Glutamatergic neuron (in vitro differentiated cells): ENCODE measurements at regions not wholly inside any gene's neighbourhood (a gene's known extent, or its start where the extent isn't known, plus 50 kb on each side); places are given as distances from the start of the nearest gene placed in this dataset.
"Not testable (repeated sequence)": the region's sequence is repeated elsewhere in the genome, so short reads cannot be mapped to it uniquely, and the experiment has no call there.

Experiments
- DNase-seq: peaks from one replicate; pipeline ENCODE4 v3.0.0; 2022
- H3K27ac Mint-ChIP-seq: one replicate; pipeline ENCODE4 v1.8.0; 2020; ENCODE audit warnings: mild to moderate bottlenecking, mixed read lengths, inconsistent platforms; ENCODE audit not compliant: unreplicated experiment
- H3K27me3 Mint-ChIP-seq: one replicate; pipeline ENCODE4 v1.8.0; 2020; ENCODE audit warnings: mild to moderate bottlenecking, moderate library complexity, mixed read lengths, inconsistent platforms; ENCODE audit not compliant: unreplicated experiment
- H3K36me3 Mint-ChIP-seq: one replicate; pipeline ENCODE4 v1.8.0; 2020; ENCODE audit warnings: mild to moderate bottlenecking, mixed read lengths, inconsistent platforms; ENCODE audit not compliant: unreplicated experiment
- H3K4me1 Mint-ChIP-seq: one replicate; pipeline ENCODE4 v1.8.0; 2020; ENCODE audit warnings: mild to moderate bottlenecking, low read depth, mixed read lengths, inconsistent platforms; ENCODE audit not compliant: unreplicated experiment
- H3K4me3 Mint-ChIP-seq: one replicate; pipeline ENCODE4 v1.8.0; 2020; ENCODE audit warnings: mild to moderate bottlenecking, mixed read lengths, inconsistent platforms; ENCODE audit not compliant: unreplicated experiment
- H3K9me3 Mint-ChIP-seq: one replicate; pipeline ENCODE4 v1.8.0; 2020; ENCODE audit warnings: mild to moderate bottlenecking, moderate library complexity, mixed read lengths, inconsistent platforms; ENCODE audit not compliant: unreplicated experiment
- CTCF ChIP-seq: fragments of 200-600 bp; sonication (generic); IDR thresholded peaks from one replicate; pipeline ENCODE4 v1.5.0; 2021; ENCODE audit not compliant: partially characterized antibody, unreplicated experiment

- H3K36me3 Mint-ChIP-seq, result no peaks in the 10 kb centered on the region
- DNase-seq, result no peak
- no peak overlapping the region for H3K4me3 Mint-ChIP-seq
- H3K27me3 Mint-ChIP-seq, result peaks cover 1% of the 10 kb centered on the region
- no peaks in the 10 kb centered on the region for H3K4me1 Mint-ChIP-seq
- H3K27ac Mint-ChIP-seq, result no peak overlapping the region
- no peak for TF ChIP-seq CTCF
- no peaks in the 10 kb centered on the region for H3K9me3 Mint-ChIP-seq
Measured at GRCh38 chr12:30164382-30165318, 380.9 kb upstream of the TMTC1 start.

GRCh38 chr12:30156833-30157232 lies 373.1 kb upstream of the TMTC1 start:
- DNase-seq, H3K36me3 Mint-ChIP-seq, H3K4me3 Mint-ChIP-seq, H3K27me3 Mint-ChIP-seq, H3K27ac Mint-ChIP-seq, H3K9me3 Mint-ChIP-seq, H3K4me1 Mint-ChIP-seq: not testable (repeated sequence)

- Mint-ChIP-seq H3K9me3 (peaks cover 4% of the 10 kb centered on the region), H3K27ac (no peak overlapping the region), H3K27me3 (no peaks in the 10 kb centered on the region), H3K4me3 (no peak overlapping the region), H3K36me3 (peaks cover 6% of the 10 kb centered on the region), H3K4me1 (no peaks in the 10 kb centered on the region)
- no peak for DNase-seq
- no peak for TF ChIP-seq CTCF
Measured at GRCh38 chr12:30155001-30155730, 371.4 kb upstream of the TMTC1 start.

GRCh38 chr12:30153981-30154380 lies 370.2 kb upstream of the TMTC1 start:
- Mint-ChIP-seq H3K36me3 (peaks cover 6% of the 10 kb centered on the region), H3K27ac (no peak overlapping the region), H3K27me3 (peaks cover 3% of the 10 kb centered on the region), H3K4me1 (no peaks in the 10 kb centered on the region), H3K9me3 (peaks cover 4% of the 10 kb centered on the region), H3K4me3 (no peak overlapping the region)
- TF ChIP-seq CTCF, result no peak
- no peak for DNase-seq

GRCh38 chr12:30152705-30153104 lies 369.0 kb upstream of the TMTC1 start:
- no peak for DNase-seq
- H3K4me3 Mint-ChIP-seq, result no peak overlapping the region
- H3K9me3 Mint-ChIP-seq, result peaks cover 4% of the 10 kb centered on the region
- H3K27me3 Mint-ChIP-seq, result peaks cover 3% of the 10 kb centered on the region
- H3K27ac Mint-ChIP-seq, result no peak overlapping the region
- peaks cover 6% of the 10 kb centered on the region for H3K36me3 Mint-ChIP-seq
- TF ChIP-seq CTCF, result no peak
- no peaks in the 10 kb centered on the region for H3K4me1 Mint-ChIP-seq
